ENCODE measurements at regions not wholly inside any gene's neighbourhood (a gene's known extent, or its start where the extent isn't known, plus 50 kb on each side); places are given as distances from the start of the nearest gene placed in this dataset.

GRCh38 chr3:187811585-187812250, 66.5 kb upstream of the BCL6 start:
- no peak for TF ChIP-seq CTCF (IDR thresholded peaks at IDR 0.05 in 8 of 11, conservative IDR thresholded peaks at IDR 0.05 in 3 of 11)
- TF ChIP-seq POLR2A (IDR thresholded peaks at IDR 0.05): no peak
- TF ChIP-seq POLR2AphosphoS5 (IDR thresholded peaks at IDR 0.05): no peak

Data from spleen (tissue), 7 donors.